ENCODE measurements at regions not wholly inside any gene's neighbourhood (a gene's known extent, or its start where the extent isn't known, plus 50 kb on each side); places are given as distances from the start of the nearest gene placed in this dataset.

DNA sequence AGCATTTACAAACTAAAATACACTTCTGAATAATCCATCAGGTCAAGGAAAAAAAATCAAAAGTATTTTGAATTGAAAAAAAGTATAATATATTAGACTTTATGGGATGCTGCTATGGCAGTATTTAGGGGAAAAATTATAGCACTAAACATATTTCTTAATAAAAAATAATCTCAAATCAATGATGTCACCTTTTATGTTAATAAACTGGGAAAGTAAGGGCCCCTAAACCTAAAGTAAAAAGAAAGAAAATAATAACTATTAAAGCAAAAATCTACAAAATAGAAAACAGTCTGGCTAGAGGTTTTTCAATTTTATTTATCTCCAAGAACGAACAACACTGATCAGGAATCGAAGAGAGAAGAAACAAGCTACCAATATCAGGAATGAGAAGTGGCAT is 160.8 kb upstream of the PLXNA2 start:
- no peak for DNase-seq (ENCODE audit: low read depth, low spot score)
- no peak overlapping the region for H3K4me3 ChIP-seq (ENCODE audit: low read length)

DNA sequence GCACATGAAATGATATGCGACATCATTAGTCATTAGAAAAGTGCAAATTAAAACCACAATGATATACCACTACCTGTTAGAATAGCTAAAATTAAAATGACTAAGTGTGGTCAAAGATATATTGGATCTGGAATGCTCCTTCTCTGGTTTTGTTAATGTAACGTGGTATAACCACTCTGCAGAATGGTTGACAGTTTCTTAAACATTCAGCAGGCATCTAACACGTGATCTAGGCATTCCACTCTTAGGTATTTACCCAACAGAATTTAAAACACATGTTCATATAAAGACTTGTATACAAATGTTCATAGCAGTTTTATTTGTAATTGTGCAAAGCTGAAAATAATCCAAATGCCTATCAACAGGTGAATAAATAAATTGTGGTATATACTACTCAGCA is 165.0 kb upstream of the PLXNA2 start:
- H3K4me3 ChIP-seq (ENCODE audit: low read length), result no peak overlapping the region
- no peak for DNase-seq (ENCODE audit: low read depth, low spot score)

DNA sequence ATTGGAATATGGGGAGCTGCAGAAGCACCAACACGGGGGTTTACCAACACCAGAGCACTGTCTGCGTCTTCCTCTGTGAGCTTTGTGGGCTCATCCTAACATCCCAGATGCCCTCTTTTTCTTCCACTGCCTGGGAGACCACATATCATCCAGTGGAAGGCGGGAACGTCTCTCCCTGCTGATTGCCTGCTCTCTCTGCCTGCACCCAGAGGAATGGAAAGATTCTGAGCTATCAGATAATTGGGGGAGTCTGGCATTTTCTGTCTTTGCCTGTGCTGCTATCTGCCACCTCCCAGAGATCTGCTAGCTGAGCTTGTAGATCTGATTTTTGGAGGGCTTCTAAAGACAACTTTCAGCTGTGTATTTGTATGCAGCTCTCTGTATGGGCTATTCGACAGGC is 166.2 kb upstream of the PLXNA2 start:
- no peak for DNase-seq (ENCODE audit: low read depth, low spot score)
- H3K4me3 ChIP-seq (ENCODE audit: low read length), result no peak overlapping the region

DNA sequence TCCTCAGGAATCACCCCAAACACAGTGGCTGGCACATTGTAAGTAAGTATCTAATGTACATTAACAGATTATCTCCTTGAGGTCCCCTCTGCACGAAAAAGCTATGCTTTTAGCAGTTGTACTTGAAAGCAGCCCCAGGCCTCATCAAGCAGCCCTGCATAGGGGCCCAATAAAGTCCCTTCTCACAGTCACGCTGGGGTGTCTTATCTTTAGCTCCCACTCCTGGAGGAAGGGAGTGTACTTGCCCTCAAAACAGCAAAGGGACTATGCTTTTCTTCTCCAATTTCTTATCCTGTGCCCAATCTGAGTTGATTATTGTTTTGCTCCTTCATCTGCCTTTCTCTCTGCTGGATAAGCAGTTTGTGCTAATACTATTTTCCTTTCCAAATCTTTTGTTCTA is 168.8 kb upstream of the PLXNA2 start:
- DNase-seq (ENCODE audit: low read depth, low spot score), result no peak
- H3K4me3 ChIP-seq (ENCODE audit: low read length), result no peak overlapping the region

DNA sequence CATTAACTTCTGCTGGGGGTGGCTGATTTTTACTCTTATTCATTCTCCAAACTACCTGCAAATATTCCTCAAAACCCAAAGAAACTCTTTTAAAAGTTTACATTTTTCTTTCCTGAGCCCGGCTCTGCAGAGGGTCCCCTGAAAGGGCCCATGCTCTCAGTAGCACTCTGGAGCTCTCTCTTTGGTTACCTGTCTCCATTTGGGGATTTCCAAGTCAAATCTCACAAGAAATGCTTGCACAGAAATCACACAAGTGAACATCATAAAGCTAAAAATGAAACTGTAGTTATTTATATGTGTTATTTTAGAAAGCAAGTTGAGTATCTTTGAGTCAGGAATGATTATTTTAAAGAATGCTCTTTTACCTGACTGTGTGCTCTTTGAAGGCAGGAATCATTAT is 174.5 kb upstream of the PLXNA2 start:
- DNase-seq (ENCODE audit: low read depth, low spot score), result no peak
- no peak overlapping the region for H3K4me3 ChIP-seq (ENCODE audit: low read length)

DNA sequence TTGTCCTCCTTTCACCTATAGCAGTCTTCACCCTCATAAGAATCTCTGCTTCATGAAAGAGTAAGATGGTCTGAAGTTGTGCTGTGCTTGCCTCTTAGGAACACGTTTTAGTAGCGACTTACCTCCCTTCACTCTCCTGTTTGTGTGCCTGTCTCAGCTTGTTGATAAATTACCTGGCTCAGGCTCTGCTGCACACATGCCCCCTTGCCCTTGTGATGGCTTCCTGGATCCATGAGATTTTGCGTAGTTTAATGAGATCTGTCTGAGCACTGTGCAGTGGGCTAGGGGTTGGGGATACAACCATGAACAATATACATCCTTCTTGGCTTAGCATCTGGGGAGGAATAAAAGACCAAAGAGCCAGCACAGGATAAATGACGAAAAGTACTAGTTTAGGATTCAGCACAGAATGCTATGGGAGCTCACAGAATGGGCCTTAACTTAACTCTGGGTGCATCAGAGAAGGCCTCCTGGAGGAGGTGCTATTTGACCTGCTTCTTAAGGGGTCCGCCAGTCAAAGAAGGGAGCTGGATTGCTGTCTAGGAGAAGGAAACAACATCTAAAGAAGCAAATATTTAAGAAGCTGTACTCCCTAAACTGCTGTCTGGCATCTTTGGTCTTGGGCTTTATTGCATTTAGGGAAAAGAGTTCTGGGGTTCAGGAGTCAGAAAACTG is 175.7 kb upstream of the PLXNA2 start:
- H3K4me3 ChIP-seq (ENCODE audit: low read length), result no peak overlapping the region
- no peak for DNase-seq (ENCODE audit: low read depth, low spot score)

DNA sequence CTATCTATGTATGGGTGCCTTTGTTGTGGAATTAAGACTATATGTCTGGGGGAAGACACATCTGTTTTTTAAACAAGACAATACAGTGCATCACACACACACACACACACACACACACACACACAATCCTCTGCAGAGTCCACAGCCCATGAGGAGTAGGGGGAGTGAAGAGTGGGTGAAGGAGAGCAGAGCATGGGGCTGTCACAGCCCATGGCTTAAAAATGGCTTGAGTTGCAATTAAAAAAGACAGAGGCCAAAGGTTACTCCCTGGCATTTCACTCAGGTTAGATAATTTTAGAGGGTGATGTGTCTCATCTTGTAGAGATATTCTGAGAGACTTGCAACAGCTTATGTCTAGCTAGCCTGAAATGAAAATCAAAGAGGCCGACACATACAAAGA is 176.5 kb upstream of the PLXNA2 start:
- DNase-seq (ENCODE audit: low read depth, low spot score), result no peak
- H3K4me3 ChIP-seq (ENCODE audit: low read length), result no peak overlapping the region

DNA sequence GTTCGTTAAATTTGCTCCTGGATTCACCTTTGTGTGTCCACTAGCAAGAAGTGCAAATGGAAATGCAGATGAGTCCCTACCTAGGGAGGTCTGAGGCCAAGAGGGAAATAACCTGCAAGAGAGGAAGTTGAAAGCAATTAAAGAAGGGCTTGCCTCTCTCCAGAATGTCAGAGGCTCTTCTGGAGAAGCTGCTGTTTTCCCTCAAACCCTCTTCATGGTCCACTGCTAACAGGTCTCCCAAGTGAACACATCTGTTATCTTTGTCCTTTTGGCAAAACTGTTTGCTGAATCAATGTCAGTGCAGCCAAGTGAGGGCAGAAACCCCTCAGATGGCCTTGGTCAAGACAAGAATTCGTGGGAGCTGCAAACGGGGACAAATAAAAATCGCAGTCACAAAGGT is 177.3 kb upstream of the PLXNA2 start:
- no peak for DNase-seq (ENCODE audit: low read depth, low spot score)

DNA sequence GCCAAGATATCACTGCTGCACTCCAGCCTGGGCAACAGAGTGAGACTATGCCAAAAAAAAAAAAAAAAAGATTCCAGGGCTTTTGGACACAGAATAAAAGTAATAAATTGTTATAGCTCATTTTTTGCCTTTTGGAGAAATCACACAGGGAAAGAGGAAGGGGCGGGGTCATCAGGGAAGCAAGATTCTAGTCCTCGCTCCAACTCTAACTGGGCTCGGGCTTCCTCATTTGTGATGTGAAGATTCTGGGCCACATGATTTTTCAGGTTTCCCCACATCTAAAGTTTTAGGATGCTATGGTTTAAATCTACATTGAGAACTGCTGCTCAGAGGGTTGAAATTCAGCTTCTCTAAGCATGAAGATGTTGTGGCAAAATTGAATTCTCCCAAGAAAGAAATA is 179.3 kb upstream of the PLXNA2 start:
- H3K4me3 ChIP-seq (ENCODE audit: low read length), result no peak overlapping the region
- no peak for DNase-seq (ENCODE audit: low read depth, low spot score)

More for the DNA sequence above, 177.3 kb upstream of the PLXNA2 start:
- no peak overlapping the region for H3K4me3 ChIP-seq (ENCODE audit: low read length)

DNA sequence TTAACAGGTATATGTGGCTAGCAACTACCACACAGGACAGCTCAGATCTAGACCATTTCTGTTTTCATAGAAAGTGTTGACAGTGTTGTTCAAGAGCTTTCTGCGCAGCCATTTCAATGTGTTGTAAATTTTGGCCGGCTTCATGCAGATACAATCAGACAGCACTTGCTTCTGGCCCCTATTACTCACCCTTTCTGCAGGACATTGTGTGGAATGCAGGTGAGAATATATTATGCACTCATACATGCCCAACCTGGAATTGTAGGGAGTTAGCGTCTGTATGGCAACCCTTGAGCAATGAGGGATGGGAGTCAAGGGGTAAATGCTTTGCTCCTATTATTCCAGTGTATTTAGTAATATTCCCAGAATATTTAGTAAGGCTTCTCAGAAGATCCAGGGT is 180.9 kb upstream of the PLXNA2 start:
- no peak for DNase-seq (ENCODE audit: low read depth, low spot score)
- no peak overlapping the region for H3K4me3 ChIP-seq (ENCODE audit: low read length)

DNA sequence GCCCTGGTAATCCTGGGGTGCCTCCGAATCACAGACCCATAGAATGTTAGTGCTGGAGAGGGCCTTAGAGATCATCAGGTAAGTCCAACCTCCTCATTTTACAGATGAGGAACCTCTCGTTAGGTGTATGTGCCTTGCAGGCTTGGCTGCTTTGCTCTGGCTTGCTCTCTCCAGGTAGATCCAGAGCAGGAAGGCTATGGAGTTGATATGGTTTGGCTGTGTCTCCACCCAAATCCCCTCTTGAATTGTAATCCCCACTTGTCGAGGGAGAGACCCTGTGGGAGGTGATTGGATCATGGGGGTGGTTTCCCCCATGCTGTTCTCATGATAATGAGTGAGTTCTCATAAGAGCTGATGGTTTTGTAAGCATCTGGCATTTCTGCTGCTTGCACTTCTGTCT is 186.0 kb upstream of the PLXNA2 start:
- DNase-seq (ENCODE audit: low read depth, low spot score), result no peak
- no peak overlapping the region for H3K4me3 ChIP-seq (ENCODE audit: low read length)

DNA sequence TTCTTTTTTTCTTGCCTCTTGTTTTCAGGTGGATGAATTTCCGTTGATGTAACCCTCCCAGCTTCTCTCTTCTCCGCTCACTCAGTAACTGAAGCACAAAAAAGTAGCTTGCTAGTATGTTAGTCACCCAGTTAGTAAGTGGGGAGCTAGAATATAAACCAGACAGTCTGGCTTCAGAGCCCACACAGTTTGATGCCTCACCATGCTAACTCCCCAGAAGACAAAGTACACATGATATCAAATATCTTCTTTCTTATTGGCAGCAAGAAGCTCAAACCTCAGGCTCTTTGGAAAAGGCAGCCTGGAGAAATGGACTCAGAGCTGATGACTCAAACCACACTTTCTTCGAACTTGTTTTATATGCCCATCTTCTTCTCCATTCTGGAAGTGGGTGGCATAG is 187.5 kb upstream of the PLXNA2 start:
- H3K4me3 ChIP-seq (ENCODE audit: low read length), result no peak overlapping the region
- DNase-seq (ENCODE audit: low read depth, low spot score), result no peak

DNA sequence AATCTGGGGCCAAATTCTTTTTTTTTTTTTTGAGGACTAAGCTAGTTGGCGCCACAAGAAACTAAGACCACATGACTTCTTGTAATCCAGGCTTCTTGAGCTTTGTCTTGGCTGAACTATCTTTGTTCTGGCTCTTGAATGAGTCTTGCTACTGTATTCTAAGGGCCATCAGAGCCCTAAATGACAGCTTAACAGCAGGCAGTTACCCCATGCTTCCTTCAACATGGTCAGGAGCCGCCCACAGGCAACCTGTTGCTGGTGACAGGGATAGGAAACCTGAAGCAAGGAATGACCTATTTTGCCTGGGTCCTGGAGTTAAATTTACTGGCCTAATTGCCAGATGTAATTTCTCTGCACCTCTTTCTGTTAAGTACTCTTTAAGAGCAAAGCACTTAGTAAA is 188.2 kb upstream of the PLXNA2 start:
- DNase-seq (ENCODE audit: low read depth, low spot score), result no peak
- no peak overlapping the region for H3K4me3 ChIP-seq (ENCODE audit: low read length)

DNA sequence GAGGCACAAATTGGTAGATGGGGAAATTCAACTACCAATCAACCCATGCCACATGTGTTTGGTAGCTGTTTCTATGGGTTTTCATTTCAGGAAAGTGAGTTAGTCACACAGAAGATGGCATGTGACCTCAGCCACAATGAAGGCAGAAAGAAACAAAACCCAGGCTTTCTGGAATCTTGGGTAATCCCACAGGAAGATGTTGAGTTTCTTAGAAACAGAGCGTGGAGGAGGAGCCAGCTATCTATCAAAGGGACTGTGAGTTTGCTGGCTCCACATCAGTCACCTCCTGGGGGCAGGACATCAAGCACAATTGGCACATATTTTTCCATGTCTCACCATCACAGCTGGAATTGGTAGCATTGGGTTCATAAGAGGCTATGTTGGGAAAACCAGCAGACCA is 188.9 kb upstream of the PLXNA2 start:
- DNase-seq (ENCODE audit: low read depth, low spot score), result no peak

DNA sequence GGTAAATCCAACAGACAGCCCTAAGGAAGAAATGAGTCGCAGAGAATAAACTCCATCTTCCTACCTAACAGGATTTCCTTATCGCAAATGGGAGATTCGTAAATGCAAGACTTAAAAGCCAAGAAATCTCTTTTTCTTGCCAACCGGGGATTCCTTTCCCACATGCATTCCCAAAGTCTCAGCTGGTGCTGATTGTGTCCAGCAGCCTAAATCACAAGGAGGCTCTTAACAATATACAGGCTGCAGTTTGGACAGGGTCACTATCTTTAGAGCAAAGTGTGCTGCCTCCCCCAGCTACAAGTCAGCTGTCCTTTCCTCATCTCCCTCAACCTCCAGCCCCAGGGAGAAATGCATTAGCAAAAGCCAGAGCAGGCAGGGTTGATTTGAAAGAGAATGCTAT is 189.8 kb upstream of the PLXNA2 start:
- DNase-seq (ENCODE audit: low read depth, low spot score), result no peak
- H3K4me3 ChIP-seq (ENCODE audit: low read length), result no peak overlapping the region

More for the DNA sequence above, 188.9 kb upstream of the PLXNA2 start:
- no peak overlapping the region for H3K4me3 ChIP-seq (ENCODE audit: low read length)

DNA sequence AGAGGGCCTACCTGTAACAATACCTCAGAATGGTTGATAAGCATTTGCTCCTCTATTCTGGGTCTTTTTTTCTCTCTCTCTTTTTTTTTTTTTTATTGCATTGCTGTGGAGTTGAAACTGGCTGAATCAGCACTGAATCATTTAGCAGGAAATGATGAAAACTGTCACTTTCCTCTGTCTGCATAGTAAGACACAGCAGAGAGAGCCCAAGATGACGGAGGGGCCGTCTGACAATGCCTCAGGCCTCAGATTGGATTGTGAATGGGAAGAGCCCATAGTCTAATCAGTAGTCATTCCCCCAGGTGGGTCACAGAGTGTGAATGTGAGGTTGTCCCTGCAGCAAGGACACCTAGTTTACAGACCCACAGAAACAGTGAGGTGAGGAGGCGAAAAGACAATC is 193.2 kb upstream of the PLXNA2 start:
- H3K4me3 ChIP-seq (ENCODE audit: low read length), result no peak overlapping the region
- DNase-seq (ENCODE audit: low read depth, low spot score), result no peak

DNA sequence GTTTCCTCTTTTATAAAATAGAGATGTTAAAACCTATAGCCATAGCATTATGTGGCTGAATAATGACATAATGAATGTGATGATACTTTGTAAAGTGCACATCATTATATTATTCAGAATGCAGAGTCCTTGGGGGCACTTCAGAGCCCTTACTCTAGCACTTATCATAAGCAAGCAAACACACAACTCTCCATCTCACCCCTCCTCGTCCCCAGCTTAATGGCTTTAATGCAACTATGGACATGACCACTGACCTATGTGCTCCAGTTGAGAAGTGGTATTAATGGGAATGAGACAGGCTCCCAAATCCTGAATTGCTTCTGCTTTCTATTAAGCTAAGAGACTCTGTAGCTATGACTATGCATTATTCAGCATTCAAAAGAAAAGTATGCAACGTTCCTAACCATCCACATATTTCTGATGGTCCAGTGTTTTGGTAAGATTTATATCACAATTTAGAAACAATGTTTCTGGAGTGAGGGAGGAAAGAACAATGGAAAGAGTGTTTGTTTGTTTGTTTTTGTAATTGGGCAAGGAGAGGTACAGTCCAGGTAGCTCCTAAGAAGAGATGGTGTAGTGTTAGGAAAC is 194.0 kb upstream of the PLXNA2 start:
- H3K4me3 ChIP-seq (ENCODE audit: low read length), result no peak overlapping the region
- no peak for DNase-seq (ENCODE audit: low read depth, low spot score)

DNA sequence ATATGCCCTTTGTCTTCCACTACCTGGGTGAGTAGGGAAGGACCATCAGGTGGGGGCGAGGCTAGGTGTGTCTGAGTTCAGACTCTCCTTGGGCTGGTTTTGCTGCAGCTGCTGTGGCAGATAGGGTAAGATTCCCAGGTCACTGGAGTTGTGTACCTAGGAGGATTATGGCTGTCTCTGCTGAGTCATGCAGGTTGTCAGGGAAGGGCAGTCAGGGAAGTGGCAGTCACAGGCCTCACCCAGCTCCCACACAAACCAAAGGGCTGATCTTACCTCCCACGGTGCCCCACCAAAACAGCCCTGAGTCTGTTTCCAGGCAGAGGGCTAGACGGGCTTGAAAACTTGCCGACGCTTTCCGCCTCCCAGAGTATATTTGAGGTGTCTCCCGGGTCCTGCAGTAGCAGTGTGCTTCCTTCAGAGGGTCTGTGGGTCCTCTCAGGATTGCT is 201.6 kb upstream of the PLXNA2 start:
- H3K4me3 ChIP-seq (ENCODE audit: low read length), result no peak overlapping the region
- no peak for DNase-seq (ENCODE audit: low read depth, low spot score)

DNA sequence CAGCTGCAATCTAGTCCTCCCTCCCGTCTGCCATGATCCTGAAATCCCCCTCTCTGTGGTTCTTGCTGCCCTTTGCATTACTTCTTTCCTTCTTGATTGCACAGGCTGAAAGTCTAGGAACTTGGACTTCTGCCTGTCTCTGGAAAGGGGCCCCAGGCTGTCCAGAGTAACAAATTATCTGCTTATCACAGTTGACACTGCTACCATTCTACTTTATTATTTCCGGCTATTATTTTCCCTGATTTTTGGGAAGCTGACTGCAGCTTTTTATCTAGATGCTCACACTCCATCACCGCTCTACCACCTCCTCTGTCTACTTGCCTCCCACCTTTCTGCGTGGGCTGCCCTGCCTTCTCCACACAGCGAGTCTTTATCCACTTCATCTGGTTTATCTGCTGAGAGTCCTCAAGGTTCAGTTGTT is 202.1 kb upstream of the PLXNA2 start:
- no peak overlapping the region for H3K4me3 ChIP-seq (ENCODE audit: low read length)
- no peak for DNase-seq (ENCODE audit: low read depth, low spot score)

DNA sequence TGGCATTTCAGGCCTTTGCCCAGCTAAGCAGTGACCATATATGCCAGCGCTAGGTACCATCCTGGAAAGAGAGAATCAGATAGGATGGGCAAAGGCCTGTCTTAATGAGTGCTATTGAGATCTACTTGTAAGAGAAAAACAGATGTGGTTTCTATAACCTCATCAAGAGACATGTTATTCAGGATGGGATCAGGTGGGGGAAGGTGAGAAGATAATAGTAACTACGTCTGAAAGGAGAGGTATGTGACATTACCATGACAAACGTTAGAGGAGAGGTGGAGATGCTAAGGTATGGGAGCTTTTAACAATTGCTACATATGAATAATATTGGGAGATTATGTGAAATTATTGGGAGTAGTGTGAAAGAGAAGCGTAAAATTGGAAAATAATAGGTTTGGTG is 204.2 kb upstream of the PLXNA2 start:
- no peak for DNase-seq (ENCODE audit: low read depth, low spot score)

DNA sequence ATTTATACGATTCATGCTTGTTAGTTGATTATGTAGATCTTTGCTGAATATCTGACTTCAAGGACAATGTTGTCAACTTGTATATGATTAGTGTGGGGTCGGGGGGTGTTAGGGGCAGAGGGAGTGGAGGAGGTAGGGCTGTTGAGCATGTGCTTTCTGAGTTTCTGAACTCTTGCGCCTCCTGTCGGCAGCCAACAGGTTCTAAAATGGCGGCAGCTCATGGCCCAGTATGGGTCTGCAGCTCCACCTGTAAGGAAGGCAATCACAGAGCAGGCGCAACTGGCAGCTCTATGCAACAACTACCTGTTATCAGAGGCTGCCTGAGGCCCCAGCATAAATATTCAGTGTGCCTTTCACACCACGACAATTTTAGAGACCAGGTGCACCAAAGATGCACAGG is 205.8 kb upstream of the PLXNA2 start:
- no peak for DNase-seq (ENCODE audit: low read depth, low spot score)
- no peak overlapping the region for H3K4me3 ChIP-seq (ENCODE audit: low read length)

More for the DNA sequence above, 204.2 kb upstream of the PLXNA2 start:
- no peak overlapping the region for H3K4me3 ChIP-seq (ENCODE audit: low read length)
